ENCODE measurements at regions not wholly inside any gene's neighbourhood (a gene's known extent, or its start where the extent isn't known, plus 50 kb on each side); places are given as distances from the start of the nearest gene placed in this dataset.

GRCh38 chr11:95500466-95500865, 269.5 kb upstream of the SESN3 start:
- Histone ChIP-seq H2AK5ac (ENCODE audit: low read depth, low read length) (no peak overlapping the region), H3K4ac (replicated peaks; ENCODE audit: insufficient read length, low read depth, low read length) (no peak overlapping the region), H3K4me1 (replicated peaks in 1 of 4; ENCODE audit: control insufficient read depth in 3 of 4, insufficient read depth in 4 of 4, low read length in 3 of 4) (peaks cover 4 to 13% (median 5%) of the 10 kb centered on the region in 4 experiments; a peak in 6 of 7 replicates), H4K5ac (ENCODE audit: insufficient read length, low read depth, low read length) (no peak overlapping the region), H2BK20ac (ENCODE audit: low read length) (no peak overlapping the region), H3K14ac (ENCODE audit: insufficient read length) (no peak overlapping the region), H3K23ac (ENCODE audit: insufficient read length) (no peak overlapping the region), H3K9me3 (ENCODE audit: insufficient read depth in 2 of 2, low read depth in 1 of 2, low read length in 1 of 2) (no peaks in the 10 kb centered on the region), H2AFZ (ENCODE audit: low read length) (no peak overlapping the region), H3K79me2 (ENCODE audit: control insufficient read depth in 1 of 2, insufficient read depth in 2 of 2, low read length in 2 of 2) (no peaks in the 10 kb centered on the region), H2BK5ac (ENCODE audit: low read depth, low read length) (no peak overlapping the region), H3K9ac (replicated peaks in 1 of 4; ENCODE audit: extremely low read depth in 1 of 4, low read depth in 3 of 4, low read length in 3 of 4) (no peak overlapping the region), H3K23me2 (ENCODE audit: low read depth, low read length) (no peaks in the 10 kb centered on the region; the same call in 1 of the 2 replicates), H4K91ac (replicated peaks; ENCODE audit: insufficient read length, low read length) (no peak overlapping the region), H2BK12ac (ENCODE audit: low read depth, low read length) (no peak overlapping the region), H4K20me1 (replicated peaks in 1 of 2; ENCODE audit: control insufficient read depth in 1 of 2, insufficient read depth in 2 of 2, low read length in 2 of 2) (no peaks in the 10 kb centered on the region), H3K79me1 (ENCODE audit: low read depth, low read length) (no peaks in the 10 kb centered on the region), H2BK120ac (replicated peaks; ENCODE audit: low read depth, low read length) (no peak overlapping the region), H3K18ac (ENCODE audit: extremely low read depth, low read length) (no peak overlapping the region), H3K56ac (replicated peaks; ENCODE audit: insufficient read length, low read depth, low read length) (no peak overlapping the region), H2BK15ac (ENCODE audit: low read length) (no peak overlapping the region), H3K4me3 (ENCODE audit: extremely low read depth in 1 of 4, insufficient read depth in 2 of 4, low read depth in 3 of 4, low read length in 4 of 4) (no peak overlapping the region), H3K27ac (ENCODE audit: low read depth, low read length) (no peak overlapping the region), H3K36me3 (ENCODE audit: control insufficient read depth in 2 of 4, insufficient read depth in 4 of 4, low read length in 3 of 4) (no peaks in the 10 kb centered on the region), H3K27me3 (replicated peaks in 1 of 4; ENCODE audit: control insufficient read depth in 3 of 4, extremely low read depth in 1 of 4, insufficient read depth in 3 of 4, low read length in 3 of 4) (no peaks in the 10 kb centered on the region), H3K4me2 (ENCODE audit: insufficient read depth in 1 of 2, low read depth in 2 of 2, low read length in 2 of 2) (no peak overlapping the region), H4K8ac (ENCODE audit: extremely low read depth, insufficient read depth, low read length) (no peak overlapping the region)
- 92% methylated on average over 1 of the region's 1 CpG; no CpG with 5 or more reads in 1 of the 2 experiments for WGBS, 2 experiments (ENCODE audit: extremely low coverage in 1 of 2, insufficient coverage in 1 of 2, insufficient read length in 1 of 2, insufficient replicate concordance in 2 of 2, low coverage in 1 of 2, low lambda C conversion rate in 2 of 2, missing lambda C conversion rate in 1 of 2)
- TF ChIP-seq SRF (IDR thresholded peaks at IDR 0.05; ENCODE audit: low read depth, low read length) (peak; percentile 87), SIX5 (IDR thresholded peaks at IDR 0.05; ENCODE audit: low read depth, low read length) (no peak)
- no peak for FAIRE-seq
- DNase-seq (ENCODE audit: low read depth in 1 of 2, low spot score in 2 of 2) = no peak
- POLR2A ChIA-PET (ENCODE audit: partially characterized antibody) = no interaction called here
- CTCF ChIA-PET (ENCODE audit: partially characterized antibody) = interaction anchor here (0.8 to 3.6 kb wide), 8 partner anchors 8 to 347 kb away, joined by 3 to 13 read pairs (median 4); no protein-coding TSS in a partner anchor
